ENCODE measurements at regions not wholly inside any gene's neighbourhood (a gene's known extent, or its start where the extent isn't known, plus 50 kb on each side); places are given as distances from the start of the nearest gene placed in this dataset.

DNA sequence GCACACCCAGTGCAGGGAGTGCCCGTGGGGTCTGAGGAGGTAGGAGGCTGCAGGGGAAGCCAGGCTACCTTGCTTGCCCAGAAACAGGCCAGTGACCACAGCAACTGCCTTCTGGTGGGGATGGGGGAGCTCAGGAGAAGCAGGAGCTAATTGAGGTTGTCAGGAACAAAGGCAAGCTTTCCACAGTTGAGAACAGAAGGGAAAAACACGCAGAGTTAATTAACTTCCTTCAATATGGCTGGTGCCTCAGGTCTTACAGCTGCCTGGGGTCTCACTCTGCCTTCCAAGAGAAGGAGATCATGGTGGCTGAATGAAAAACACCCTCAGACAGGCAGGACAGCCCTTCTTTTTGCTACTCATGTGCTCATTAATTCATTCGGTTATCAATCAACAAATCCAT is 127.9 kb upstream of the SYT13 start:
- TF ChIP-seq, protein P1, sequence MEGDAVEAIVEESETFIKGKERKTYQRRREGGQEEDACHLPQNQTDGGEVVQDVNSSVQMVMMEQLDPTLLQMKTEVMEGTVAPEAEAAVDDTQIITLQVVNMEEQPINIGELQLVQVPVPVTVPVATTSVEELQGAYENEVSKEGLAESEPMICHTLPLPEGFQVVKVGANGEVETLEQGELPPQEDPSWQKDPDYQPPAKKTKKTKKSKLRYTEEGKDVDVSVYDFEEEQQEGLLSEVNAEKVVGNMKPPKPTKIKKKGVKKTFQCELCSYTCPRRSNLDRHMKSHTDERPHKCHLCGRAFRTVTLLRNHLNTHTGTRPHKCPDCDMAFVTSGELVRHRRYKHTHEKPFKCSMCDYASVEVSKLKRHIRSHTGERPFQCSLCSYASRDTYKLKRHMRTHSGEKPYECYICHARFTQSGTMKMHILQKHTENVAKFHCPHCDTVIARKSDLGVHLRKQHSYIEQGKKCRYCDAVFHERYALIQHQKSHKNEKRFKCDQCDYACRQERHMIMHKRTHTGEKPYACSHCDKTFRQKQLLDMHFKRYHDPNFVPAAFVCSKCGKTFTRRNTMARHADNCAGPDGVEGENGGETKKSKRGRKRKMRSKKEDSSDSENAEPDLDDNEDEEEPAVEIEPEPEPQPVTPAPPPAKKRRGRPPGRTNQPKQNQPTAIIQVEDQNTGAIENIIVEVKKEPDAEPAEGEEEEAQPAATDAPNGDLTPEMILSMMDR (IDR thresholded peaks at IDR 0.05; ENCODE audit: borderline replicate concordance, extremely low read depth, low read length, poor library complexity, severe bottlenecking) = no peak
- no peak for TF ChIP-seq EZH2 (IDR thresholded peaks at IDR 0.05; ENCODE audit: borderline replicate concordance, low read depth, low read length, severe bottlenecking)

Data from DND-41 (cell line).